ENCODE measurements at regions not wholly inside any gene's neighbourhood (a gene's known extent, or its start where the extent isn't known, plus 50 kb on each side); places are given as distances from the start of the nearest gene placed in this dataset.
A peak's percentile ranks its signal among the peaks of the same experiment; 100 is the strongest.

DNA sequence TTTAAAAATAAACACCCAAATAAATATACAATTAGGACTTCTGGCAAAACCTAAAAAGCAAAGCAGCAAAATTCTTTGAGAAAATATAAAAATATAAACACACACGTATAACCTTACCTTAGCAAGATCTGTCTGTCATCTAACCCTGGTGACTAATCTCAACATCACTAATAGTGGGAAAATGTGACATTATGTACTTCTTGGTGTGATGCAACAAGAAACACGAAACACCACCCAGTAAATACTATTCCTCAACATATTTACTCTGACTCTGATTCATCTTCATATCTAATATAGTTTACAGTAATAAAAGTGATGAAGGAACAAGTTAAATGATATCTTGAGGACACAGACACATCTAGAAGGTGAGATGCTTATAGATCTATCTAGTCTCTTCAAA is 332.6 kb upstream of the MANEA start:
- peak; percentile 82 for DNase-seq

DNA sequence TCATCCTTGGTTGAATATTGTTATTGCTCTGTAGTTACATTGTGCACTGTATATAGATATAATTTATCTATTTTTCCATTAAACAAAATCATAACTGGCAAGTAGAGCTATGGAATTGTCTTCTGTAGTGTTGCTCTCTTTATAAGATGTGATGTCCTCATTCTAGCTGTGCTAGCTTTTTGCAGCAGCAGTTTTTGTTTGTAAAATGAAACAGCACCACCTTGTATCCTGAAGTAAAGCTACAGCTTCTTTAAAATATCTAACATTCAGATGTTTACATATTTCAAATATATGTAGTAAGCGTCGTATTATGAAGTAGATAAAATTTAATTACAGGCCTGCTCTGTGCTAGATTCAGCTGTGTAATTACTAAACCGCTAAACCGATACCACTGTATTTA is 328.8 kb upstream of the MANEA start:
- peak; percentile 70 for DNase-seq

DNA sequence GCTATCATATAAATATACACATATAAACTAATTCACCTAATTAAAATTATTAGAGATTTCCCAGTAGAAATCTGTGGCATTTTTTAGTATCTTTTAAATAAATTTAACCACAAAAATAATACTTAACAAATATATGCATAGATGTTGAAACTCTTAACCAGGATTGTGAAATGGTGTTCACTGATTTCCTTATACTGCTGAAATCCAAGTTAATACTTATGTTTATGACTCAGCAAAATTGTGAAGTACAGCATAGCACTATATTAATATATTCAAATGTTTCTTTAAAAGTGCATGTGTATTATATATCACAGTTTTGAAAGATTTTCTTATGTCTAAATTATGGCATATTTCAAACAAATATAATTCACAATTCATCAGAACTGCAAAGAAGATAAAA is 328.2 kb upstream of the MANEA start:
- DNase-seq: peak; percentile 85

DNA sequence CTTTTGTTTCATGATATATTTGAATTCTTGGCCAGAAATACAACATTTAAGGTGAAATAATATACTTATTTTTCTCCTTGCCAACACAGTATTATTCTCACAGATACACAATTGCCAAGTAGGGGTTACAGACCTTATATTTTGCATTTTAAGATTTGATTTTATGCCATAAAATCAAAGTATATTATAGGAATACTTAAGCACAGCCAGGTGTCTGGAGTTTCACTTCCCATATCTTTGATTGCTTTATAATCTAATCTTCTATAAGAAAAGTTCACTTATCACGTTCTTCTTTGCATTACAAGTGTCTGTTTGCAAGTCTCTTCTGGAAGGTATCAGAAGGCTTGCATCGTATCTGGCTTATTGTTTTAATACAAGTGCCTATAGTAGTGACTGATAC is 327.7 kb upstream of the MANEA start:
- DNase-seq: no peak

DNA sequence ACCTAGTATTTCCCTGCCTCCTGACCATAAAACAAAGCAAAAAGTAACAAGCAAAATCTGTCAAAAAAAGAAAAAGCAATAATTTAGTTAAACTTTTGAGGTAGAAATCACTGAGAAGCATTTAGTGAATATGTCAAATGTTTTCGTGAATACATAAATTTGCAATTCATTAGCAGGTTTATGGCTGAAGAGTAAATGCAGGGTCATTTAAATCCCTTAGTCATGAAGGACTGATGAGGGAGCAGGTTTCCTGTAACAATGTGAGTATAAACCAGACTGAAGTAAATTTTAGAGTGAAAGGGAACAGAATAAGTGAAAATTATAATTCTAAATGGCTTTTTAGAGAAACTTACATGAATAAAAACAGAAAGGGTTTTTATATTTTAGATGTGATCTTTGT is 313.5 kb upstream of the MANEA start:
- no peak for DNase-seq

DNA sequence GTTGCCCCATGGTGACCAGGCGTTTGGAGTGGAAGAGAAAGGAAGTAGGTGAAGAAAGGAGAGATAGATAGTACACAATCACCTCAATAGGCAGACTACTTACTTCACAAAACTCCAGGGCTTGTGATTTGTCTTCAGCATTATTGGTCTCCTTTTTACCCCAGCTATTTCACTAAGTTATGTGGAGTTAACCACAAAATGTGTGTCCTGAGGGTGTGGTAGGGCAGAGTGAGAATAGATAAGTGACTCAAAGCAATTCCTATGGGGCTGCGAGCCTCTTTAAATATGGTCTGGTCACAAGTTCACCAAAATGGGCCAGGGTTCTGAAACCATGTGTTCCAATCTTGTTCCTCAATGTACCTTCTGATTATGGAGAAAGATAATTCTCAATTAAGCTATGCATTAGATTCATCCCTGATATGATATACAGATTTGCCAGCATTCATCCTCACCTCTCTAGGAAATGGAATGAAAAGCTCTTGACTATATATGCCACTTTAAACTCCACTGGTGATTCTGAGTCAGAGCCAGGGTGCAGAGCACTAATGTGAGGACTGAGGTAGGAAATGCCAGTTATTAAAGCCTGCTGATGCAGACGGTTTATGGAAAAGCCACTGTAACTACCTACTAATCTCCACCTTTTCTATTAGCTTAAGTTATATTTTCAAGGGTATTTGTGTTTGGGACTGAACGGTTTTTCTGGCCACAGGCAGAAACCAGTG is 310.6 kb upstream of the MANEA start:
- no peak for DNase-seq

DNA sequence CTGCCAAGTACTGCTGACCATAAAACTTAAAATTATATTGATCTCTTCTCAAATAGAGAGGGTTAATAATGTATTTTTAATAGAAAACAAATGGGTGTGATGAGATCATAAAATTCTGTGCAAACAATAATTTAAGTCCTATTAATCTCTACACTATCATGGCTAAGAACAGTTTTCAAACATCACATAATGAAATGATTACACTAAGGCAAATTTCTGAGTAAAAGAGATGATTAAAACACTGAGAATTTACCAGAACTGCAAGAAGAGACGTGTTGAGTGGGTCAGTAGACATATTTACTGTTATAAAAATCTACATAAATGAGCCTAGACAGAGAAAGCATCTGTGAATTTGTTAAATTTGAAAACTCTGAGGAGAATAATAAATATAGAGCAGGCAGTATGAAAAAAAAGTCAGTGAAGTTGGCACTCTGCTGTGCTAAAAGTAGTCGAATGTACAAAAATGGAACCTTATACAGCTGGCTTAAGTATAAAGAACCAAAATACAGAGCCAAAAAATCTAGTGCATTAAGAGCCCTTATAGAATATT is 302.6 kb upstream of the MANEA start:
- no peak for DNase-seq

DNA sequence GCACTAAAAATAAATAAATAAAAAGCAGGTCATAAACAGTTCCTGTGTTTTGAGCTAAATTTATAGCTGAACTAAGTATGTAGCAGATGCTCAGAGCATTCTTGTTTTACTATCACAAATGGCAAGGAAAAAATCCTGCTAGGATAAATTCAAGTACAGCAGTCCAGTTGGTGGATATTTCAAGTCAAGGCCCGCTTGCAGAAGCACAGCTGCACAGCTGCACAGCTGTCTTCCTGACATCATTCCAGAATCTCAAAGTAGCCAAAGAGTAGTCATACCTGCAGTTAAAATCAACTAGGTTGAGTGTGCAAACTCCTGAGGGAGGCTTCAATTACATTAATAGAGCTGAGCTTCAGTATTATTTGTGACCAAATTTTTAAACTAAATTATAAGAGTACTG is 297.7 kb upstream of the MANEA start:
- no peak for DNase-seq

DNA sequence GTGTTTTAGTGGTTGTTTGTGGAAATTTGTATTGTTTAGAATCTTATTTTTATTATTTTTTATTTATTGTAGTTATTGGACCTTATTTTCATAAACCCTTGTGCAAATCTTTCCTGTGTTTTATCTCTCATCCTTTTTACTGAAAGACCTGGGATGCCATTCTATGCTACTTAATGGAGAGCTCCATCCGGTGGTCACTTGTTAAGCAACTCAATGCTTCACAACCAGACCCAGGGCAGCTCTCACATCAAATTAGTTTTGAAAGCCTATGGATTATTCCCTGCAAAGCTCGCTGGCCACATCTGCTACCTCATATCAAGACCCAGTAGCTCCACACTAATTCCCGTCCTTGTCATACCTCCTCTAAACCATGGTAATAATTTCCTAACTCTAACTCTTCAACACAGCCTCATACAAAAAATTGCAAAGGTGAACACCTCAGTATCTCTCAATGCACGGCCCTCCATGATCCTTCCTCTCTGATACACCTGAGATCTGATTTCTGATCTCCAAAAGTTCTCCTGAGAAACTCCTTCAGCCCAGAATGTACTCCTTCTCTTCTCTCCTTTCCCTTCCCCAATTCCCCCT is 296.6 kb upstream of the MANEA start:
- DNase-seq: peak; percentile 68

DNA sequence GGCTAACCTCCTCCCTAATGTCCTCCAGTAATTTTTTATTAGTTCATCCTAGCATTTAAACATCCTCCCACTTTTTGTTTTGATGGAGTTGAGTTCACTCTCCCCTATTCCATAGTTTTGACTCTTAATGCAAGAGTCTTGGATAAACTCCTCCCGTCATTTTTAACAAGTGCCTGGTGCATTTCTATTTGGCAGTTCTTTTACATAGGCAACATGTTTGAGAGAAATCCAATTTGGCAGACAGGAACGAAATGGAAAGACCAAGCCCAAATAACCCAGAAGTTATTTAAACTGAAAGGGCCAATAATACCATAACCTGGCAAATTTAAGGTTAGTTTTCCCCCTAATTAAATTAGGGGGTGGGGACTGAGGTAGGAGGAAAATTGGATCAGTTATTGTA is 291.5 kb upstream of the MANEA start:
- no peak for DNase-seq

DNA sequence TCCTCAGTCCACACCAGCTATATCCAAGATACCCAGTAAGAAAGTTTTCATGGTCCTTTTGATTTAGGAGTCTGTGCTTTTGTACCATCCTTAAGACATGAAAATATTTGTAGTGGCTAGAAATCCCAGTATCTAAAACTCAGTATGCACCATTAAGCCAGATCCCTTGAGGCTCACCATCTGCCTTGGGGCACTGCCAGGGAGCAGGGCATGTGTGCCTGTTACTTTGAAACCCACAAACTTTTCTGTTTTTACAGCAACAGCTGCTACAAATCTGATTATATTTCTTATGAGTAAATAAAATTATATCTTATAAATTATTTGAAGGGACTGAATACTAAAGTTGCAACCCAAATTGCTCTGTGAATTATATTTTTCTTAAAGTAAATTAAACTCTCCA is 290.5 kb upstream of the MANEA start:
- no peak for DNase-seq

DNA sequence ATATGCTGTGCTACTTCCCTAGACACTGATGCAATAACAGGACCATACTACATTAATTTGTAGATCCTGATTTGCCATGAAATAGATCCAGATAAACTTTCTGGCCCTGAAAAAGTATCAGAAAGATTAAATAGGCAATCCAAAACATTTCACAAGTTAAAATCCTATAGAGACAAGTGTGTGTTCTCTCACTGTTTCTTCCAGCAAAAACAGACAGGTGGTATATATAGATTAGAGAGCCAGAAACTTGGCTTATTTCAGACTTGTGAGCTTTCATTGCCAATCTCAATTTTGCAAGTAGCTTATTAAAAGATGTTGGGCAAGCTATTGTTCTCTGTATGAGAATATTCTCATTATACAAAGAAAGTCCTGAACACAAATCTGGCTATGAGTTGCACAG is 289.1 kb upstream of the MANEA start:
- DNase-seq: no peak

DNA sequence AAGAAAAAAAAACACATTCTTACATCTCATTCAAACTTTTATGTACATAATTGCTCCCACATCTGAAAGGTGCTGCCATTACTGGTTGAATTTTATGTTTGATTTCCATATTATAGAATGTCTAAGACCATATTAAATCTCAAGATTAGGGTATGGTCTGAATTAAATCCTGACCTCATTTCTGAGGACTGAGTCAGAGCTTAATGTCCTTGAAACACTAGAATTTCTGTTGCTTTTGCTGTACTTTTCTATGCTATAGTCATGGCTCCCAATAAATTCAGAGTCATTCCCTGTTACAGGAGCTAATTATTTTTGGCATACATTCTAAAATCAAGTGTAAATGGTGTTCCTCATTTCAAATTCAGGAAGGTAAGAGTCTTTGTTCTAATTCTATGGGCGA is 285.3 kb upstream of the MANEA start:
- DNase-seq: peak; percentile 32

DNA sequence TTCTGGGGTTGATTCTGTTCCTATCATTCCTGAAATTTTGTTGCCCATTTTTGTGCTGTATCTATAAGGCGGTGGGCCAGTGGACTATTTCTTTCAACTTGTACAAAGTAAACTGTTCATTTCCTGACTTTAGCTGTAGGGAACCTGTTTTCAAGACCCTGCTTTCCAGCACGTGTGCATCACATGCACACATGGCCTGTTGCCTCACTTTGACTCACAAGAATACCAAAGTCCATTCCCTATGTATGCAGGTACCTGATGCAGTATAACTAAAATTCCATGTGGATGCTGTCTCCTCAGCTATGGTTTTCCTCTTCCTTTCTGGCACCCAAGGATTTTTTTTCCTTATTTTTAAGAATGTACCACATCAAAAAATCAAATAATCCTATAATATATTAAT is 284.1 kb upstream of the MANEA start:
- no peak for DNase-seq

DNA sequence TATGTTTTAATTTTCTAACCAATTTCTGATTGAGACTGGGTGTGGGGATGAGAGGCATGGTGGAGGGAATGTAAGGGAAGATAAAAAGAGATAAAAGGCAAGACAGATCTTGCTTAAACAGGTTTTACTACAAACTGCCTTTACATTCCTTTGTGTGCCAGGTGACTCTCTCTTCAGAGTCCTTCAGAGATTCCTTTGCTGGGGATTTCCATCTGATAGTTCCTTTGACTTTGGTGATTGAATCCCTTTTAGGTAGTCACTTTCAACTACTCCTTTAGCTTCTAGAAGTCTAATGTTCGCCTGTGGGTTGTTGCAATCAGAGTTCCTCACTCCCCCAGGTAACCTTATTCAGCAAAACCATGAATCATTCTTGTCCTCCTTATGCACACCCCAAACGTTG is 283.3 kb upstream of the MANEA start:
- no peak for DNase-seq

DNA sequence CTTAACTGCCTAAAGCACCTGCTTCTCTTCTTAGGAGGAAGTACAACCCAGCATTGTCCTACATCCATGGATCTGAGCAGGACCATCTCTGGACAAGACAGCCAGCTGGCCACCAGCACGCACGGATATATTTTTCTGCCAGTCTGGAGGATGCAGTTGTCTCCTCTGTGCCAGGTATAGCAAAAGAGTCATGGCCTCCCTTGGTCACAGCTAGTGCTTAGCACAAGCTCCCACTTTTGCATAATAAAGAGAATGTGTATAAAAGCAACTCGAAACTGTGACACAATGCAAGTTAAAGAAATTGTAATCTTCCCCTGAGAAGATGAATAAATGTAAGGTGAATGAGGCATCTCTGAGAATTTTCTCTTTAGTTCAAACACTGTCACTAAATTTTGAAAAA is 267.8 kb upstream of the MANEA start:
- DNase-seq: no peak

DNA sequence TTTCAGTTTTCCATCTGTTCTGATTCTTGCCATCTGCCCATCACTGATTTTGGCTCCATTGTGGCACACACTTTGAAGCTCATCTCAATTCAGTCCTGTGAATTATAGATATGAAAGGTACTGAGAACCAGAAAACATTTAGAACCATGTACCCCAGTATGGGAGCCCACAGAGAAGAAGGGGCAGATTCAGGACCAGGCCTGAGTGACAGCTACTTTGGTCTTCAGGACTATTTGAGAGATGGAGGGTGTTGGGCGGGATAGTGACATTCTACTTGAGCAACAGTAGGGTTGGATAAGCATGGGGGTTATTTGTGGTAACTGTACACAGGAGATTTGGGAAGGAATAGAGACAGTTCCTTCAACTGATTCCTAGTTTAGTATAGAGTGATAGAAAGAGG is 259.2 kb upstream of the MANEA start:
- DNase-seq: no peak

DNA sequence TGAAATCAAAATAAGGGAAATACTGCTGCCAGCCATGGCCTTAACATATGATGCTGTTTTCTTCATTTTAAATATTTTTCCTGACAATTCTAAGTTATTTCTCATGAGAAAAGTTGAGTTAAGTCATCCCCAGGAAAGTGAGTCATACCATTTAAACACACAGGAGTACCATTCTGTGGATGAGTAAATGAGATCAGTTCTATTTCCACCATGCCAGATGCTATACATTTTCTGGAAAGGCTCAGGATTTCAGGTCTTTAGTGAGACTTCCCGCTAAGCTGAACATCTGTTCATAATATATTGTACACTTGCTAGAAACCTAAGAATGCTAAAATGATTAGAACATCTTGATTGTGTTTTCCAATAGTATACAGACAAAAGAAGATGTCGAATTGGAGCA is 256.2 kb upstream of the MANEA start:
- DNase-seq: peak; percentile 78

DNA sequence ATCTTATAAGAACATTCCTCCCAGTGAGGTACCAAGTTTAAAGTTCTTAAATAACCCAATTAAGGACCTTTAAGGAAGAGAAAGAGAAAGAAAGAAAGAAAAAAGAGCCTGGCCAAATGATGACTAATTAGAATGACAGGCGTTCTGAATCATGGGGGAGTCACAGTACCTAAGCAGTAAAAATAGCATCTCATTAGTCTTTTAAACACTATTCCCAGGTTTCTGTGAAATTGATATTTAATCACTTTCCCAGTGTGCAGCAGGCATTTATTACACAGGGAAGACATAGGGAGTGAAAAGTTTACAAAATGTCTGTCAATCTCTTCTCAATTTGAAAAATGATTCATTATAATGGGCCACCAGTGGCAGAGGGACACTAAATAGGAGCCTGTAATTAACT is 251.4 kb upstream of the MANEA start:
- peak; percentile 82 for DNase-seq

DNA sequence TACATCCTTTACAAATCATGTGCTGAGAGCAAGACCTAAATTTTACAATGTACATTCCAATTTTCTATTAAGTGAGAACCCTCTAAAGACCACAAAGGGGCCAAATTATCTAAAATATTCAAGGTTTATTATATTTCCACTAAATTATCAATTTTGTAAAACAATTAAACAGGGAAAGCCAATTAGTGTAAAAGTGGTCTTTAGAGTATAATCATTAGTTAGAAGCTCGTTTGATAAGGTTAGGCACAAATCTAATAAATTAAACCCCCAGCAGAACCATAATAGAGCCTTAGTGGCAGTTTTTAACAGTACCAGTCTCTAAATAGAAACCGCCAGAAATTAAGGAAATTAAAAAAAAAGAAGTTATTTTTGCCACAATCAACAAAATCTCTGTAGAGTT is 249.1 kb upstream of the MANEA start:
- no peak for DNase-seq

DNA sequence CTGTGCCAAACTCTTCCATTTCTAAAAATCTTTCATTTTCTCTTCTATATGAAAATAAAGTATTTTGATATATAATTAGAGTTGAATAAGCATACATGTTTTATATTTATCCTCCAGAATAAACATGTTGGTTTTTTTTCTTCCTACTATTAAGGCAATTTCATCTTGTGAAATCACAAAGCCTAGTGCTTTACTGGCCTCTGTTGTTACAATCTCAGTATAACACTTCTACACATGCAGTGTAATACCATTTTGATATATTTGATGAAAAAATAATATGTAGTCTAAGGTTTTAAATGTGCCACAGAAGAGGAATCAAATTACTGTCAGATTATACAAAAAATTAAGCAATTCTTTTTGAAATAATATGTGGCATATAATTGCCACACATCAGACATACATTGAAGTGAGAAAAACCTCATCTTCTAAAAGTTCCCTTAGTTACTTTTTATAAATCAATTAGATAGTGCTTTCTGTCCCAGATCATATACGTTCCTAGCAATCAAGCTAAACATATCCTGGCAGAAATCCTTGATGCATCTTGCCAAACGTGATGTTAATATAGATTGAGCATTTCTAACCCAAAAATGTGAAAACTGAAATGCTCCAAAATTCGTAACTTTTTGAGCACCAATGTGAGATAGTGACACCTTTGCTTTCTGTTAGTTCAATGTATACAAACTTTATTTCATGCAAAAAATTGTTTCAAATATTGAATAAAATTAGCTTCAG is 225.1 kb upstream of the MANEA start:
- DNase-seq: peak; percentile 45

DNA sequence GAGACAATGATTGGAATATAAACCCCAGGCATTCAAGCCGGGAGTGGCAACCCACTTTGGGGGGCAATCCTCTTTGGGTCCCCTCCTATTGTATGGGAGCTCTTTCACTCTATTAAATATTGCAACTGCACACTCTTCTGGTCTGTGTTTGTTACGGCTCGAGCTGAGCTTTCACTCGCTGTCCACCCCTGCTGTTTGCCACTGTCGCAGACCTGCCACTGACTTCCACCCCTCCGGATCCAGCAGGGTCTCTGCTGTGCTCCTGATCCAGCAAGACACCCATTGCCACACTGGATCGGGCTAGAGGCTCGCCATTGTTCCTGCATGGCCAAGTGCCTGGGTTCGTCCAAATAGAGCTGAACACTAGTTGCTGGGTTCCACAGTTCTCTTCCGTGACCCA is 222.8 kb upstream of the MANEA start:
- no peak for DNase-seq

DNA sequence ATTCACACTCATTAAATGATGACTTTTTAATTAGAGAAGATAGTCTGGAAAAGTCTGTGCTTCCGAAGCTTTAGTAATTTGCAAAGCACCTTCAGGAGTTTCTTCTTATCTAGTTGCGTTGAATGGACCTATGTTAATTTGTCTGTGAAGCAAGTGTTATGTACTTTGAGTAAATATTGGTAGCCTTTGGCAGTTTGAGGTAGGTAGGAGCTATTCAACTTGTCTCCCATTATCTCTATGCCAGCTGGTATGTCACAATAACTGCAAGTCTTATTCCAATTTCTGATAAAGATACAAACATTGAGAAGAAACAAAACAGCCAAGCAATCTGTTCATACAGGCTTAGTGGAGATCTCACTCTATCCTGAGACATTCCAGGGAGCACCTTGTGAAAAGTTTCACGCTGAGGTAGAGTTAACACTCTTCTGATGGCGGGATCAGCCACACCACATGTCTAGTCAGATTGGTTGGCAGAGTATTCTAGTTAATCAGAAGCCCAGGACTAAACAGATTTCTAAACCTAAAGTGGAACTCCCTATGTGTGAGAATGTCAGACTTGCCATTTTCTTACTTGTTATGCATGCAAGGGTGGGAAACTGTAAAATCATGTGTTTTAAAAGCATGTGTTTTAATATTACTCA is 219.8 kb upstream of the MANEA start:
- no peak for DNase-seq

All from HCEC 1CT (cell line).